ENCODE measurements at regions not wholly inside any gene's neighbourhood (a gene's known extent, or its start where the extent isn't known, plus 50 kb on each side); places are given as distances from the start of the nearest gene placed in this dataset.

GRCh38 chr1:228883535-228883934 lies 148.3 kb downstream of the RHOU start:
- ATAC-seq (ENCODE audit: insufficient number of reproducible peaks, low FRiP score, low read depth), result no peak
- DNase-seq (ENCODE audit: low spot score), result no peak
- Histone ChIP-seq H3K36me3 (no peaks in the 10 kb centered on the region), H3K4me3 (no peak overlapping the region), H3K27me3 (replicated peaks; ENCODE audit: insufficient read depth) (no peaks in the 10 kb centered on the region), H3K27ac (no peak overlapping the region), H3K9me3 (no peaks in the 10 kb centered on the region), H3K4me1 (ENCODE audit: control insufficient read depth in 1 of 2, low read depth in 2 of 2) (no peaks in the 10 kb centered on the region)
- TF ChIP-seq CTCF (IDR thresholded peaks at IDR 0.05), result no peak

DNA sequence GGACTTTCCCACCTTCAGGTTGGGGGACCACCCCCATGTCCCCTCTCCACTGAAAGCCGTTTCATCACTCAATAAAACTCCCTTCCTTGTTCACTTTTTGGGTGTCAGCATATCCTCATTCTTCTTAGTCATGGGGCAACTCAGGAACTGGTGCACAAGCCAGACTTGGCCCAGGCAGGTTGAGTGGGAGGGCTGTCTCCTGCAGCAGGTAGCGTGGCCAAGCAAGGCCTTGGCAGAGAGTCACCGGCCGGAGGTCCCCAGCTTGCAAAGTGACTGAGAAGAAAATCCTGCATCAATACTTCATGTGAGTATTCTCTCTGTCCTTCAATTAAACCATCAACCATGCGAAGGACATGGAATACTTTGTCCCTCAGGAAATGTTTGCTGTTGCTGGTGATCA lies 148.9 kb downstream of the RHOU start:
- Histone ChIP-seq H3K27me3 (replicated peaks; ENCODE audit: insufficient read depth) (no peaks in the 10 kb centered on the region), H3K4me1 (ENCODE audit: control insufficient read depth in 1 of 2, low read depth in 2 of 2) (no peaks in the 10 kb centered on the region), H3K9me3 (no peaks in the 10 kb centered on the region), H3K36me3 (no peaks in the 10 kb centered on the region), H3K27ac (no peak overlapping the region), H3K4me3 (no peak overlapping the region)
- TF ChIP-seq CTCF (IDR thresholded peaks at IDR 0.05), result no peak
- ATAC-seq (ENCODE audit: insufficient number of reproducible peaks, low FRiP score, low read depth), result no peak
- no peak for DNase-seq (ENCODE audit: low spot score)

GRCh38 chr1:228884615-228885566 lies 149.6 kb downstream of the RHOU start:
- Histone ChIP-seq H3K4me1 (ENCODE audit: control insufficient read depth in 1 of 2, low read depth in 2 of 2) (no peaks in the 10 kb centered on the region), H3K36me3 (no peaks in the 10 kb centered on the region), H3K4me3 (no peak overlapping the region), H3K9me3 (no peaks in the 10 kb centered on the region), H3K27ac (no peak overlapping the region), H3K27me3 (replicated peaks; ENCODE audit: insufficient read depth) (no peaks in the 10 kb centered on the region)
- DNase-seq (ENCODE audit: low spot score) (no peak), ATAC-seq (ENCODE audit: insufficient number of reproducible peaks, low FRiP score, low read depth) (no peak)
- no peak for TF ChIP-seq CTCF (IDR thresholded peaks at IDR 0.05)

DNA sequence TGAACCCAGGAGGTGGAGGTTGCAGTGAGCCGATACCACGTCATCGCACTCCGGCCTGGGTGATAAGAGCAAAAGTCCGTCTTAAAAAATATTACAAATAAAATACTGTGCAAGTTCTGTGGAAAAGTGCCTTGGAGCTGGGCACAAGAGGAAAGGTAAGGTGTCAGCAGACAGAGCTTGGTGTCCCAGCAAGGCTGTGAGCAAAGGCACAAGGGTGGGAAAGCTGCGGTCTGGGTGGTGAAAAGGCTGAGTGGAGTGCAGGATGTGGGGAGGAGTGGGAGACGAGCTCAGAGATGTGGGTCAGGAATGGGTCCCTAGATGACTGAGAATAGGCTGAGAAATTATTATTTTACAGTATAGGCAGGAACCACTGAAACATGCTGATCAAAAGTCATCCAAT lies 150.6 kb downstream of the RHOU start:
- Histone ChIP-seq H3K4me1 (ENCODE audit: control insufficient read depth in 1 of 2, low read depth in 2 of 2) (no peaks in the 10 kb centered on the region), H3K36me3 (no peaks in the 10 kb centered on the region), H3K27ac (no peak overlapping the region), H3K4me3 (no peak overlapping the region), H3K27me3 (replicated peaks; ENCODE audit: insufficient read depth) (no peaks in the 10 kb centered on the region), H3K9me3 (no peaks in the 10 kb centered on the region)
- no peak for DNase-seq (ENCODE audit: low spot score)
- no peak for TF ChIP-seq CTCF (IDR thresholded peaks at IDR 0.05)
- no peak for ATAC-seq (ENCODE audit: insufficient number of reproducible peaks, low FRiP score, low read depth)

DNA sequence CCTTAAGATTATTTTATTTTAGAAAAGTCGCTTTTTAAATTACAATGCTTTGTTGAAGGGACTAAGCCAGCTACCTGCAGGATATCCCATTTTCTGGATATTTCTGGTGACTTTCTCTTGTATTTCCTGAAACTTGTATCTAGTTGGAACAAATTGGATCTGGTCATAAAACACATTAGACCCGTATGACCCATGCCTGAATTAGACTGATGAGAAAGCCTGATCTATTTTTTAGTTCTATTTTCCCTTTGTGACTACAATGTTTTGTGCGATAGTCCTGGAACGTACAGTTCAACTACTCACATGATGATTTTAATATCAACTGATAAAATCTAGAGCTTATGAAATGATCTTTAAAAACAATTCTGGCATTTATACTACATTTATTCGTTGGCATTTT lies 151.8 kb downstream of the RHOU start:
- Histone ChIP-seq H3K9me3 (no peaks in the 10 kb centered on the region), H3K27ac (no peak overlapping the region), H3K4me1 (ENCODE audit: control insufficient read depth in 1 of 2, low read depth in 2 of 2) (no peaks in the 10 kb centered on the region), H3K4me3 (no peak overlapping the region), H3K36me3 (no peaks in the 10 kb centered on the region), H3K27me3 (replicated peaks; ENCODE audit: insufficient read depth) (no peaks in the 10 kb centered on the region)
- no peak for ATAC-seq (ENCODE audit: insufficient number of reproducible peaks, low FRiP score, low read depth)
- no peak for TF ChIP-seq CTCF (IDR thresholded peaks at IDR 0.05)
- DNase-seq (ENCODE audit: low spot score), result no peak

Data from thoracic aorta (tissue), 2 donors.